Esophagus muscularis mucosa (tissue), 4 donors: ENCODE measurements at regions not wholly inside any gene's neighbourhood (a gene's known extent, or its start where the extent isn't known, plus 50 kb on each side); places are given as distances from the start of the nearest gene placed in this dataset.

ENCODE experiments used
- EP300 ChIP-seq: sonication (generic); formaldehyde crosslinking; IDR thresholded peaks from one replicate; pipeline ENCODE4 v1.6.1; 2017; ENCODE audit warnings: antibody characterized with exemption
- POLR2AphosphoS5 ChIP-seq, 2 donors: sonication (generic); formaldehyde crosslinking; IDR thresholded peaks; one replicate each; pipeline ENCODE4 v1.6.1; 2017; ENCODE audit warnings: antibody characterized with exemption in 2 of 2
- TF ChIP-seq, protein P1 (sequence below), 3 experiments: fragments of 200-600 bp in 2 of 3; fragments of 450-650 bp in 1 of 3; sonication (generic) in 2 of 3; IDR thresholded peaks; one replicate each; pipeline ENCODE4 v1.5.1; 2017 to 2019; ENCODE audit warnings: antibody characterized with exemption in 3 of 3, mild to moderate bottlenecking in 2 of 3, moderate library complexity in 1 of 3

DNA sequence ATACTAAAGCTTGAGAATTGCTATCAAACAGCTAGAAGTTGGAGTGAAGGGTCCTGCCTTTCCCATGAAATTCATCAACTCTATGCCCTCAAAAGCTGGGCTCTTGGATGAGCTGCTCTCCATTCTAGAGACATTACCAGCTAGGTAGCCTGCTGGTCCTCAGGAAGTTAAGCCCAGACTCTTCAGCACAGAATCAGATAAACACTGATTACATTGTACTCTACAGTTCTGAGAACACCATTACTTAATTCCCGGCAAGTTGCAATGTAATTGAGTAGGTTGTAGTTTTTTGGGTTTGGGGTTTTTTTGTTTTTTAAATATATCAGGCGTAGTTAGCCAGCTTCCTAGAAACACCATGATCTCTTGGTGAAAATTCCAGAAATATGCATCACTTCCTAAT is 84.1 kb upstream of the PIK3CG start:
- TF ChIP-seq POLR2AphosphoS5 (IDR thresholded peaks at IDR 0.05), result no peak
- TF ChIP-seq, protein P1, sequence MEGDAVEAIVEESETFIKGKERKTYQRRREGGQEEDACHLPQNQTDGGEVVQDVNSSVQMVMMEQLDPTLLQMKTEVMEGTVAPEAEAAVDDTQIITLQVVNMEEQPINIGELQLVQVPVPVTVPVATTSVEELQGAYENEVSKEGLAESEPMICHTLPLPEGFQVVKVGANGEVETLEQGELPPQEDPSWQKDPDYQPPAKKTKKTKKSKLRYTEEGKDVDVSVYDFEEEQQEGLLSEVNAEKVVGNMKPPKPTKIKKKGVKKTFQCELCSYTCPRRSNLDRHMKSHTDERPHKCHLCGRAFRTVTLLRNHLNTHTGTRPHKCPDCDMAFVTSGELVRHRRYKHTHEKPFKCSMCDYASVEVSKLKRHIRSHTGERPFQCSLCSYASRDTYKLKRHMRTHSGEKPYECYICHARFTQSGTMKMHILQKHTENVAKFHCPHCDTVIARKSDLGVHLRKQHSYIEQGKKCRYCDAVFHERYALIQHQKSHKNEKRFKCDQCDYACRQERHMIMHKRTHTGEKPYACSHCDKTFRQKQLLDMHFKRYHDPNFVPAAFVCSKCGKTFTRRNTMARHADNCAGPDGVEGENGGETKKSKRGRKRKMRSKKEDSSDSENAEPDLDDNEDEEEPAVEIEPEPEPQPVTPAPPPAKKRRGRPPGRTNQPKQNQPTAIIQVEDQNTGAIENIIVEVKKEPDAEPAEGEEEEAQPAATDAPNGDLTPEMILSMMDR (IDR thresholded peaks at IDR 0.05), result no peak
- no peak for TF ChIP-seq EP300
